ENCODE measurements at regions not wholly inside any gene's neighbourhood (a gene's known extent, or its start where the extent isn't known, plus 50 kb on each side); places are given as distances from the start of the nearest gene placed in this dataset.

DNA sequence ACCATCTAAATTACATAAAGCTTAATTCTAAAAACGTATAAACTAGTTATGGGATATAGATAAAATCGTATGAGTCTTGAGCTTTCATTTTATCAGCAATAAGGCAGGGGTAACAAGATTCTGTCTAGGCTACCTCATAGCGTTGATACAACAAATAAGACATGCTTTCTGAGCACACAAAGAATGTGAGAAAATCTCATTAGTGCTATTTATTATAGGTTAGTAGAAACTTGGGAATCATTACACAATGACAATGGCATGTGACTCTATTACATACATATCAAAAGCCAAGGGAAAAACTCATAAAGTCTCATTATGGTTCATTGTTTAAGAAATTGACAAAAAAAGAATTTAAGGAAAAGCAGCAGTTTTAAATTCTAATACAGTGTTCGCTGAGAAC is 448.6 kb downstream of the PLK2 start:
- TF ChIP-seq, protein P1, sequence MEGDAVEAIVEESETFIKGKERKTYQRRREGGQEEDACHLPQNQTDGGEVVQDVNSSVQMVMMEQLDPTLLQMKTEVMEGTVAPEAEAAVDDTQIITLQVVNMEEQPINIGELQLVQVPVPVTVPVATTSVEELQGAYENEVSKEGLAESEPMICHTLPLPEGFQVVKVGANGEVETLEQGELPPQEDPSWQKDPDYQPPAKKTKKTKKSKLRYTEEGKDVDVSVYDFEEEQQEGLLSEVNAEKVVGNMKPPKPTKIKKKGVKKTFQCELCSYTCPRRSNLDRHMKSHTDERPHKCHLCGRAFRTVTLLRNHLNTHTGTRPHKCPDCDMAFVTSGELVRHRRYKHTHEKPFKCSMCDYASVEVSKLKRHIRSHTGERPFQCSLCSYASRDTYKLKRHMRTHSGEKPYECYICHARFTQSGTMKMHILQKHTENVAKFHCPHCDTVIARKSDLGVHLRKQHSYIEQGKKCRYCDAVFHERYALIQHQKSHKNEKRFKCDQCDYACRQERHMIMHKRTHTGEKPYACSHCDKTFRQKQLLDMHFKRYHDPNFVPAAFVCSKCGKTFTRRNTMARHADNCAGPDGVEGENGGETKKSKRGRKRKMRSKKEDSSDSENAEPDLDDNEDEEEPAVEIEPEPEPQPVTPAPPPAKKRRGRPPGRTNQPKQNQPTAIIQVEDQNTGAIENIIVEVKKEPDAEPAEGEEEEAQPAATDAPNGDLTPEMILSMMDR (IDR thresholded peaks at IDR 0.05) = no peak
- no peak for TF ChIP-seq POLR2A (IDR thresholded peaks at IDR 0.05)
